Activated CD4-positive, CD25-positive, alpha-beta regulatory T cell treated with anti-CD3 and anti-CD28 coated beads, Interleukin-2, amount 50 U/mL, for 72 hours (primary cell): ENCODE measurements at regions not wholly inside any gene's neighbourhood (a gene's known extent, or its start where the extent isn't known, plus 50 kb on each side); places are given as distances from the start of the nearest gene placed in this dataset.
"Not testable (repeated sequence)": the region's sequence is repeated elsewhere in the genome, so short reads cannot be mapped to it uniquely, and the experiment has no call there.

ENCODE experiments used
- DNase-seq: peaks from one replicate; pipeline ENCODE4 v3.0.0; 2021

- DNase-seq, result no peak
These were observed 86.0 kb downstream of the FOXD2 start for GRCh38 chr1:47523835-47524215.

DNA sequence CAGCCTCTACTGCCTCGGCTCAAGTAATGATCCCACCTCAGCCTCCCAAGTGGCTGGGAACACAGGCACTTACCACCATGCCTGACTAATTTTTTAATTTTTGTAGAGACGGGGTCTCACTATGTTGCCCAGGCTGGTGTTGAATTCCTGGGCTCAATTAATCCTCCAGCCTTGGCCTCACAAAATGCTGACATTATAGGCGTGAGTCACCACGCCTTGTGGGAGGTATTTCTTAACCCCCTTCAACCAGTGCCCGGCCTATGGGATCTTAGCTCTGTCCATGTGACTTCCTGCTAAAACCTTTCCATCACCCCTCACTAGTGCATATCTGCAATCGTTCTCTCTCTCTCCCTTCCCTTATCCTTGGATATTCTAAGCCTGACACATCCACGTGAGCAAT lies 86.4 kb downstream of the FOXD2 start:
- no peak for DNase-seq

DNA sequence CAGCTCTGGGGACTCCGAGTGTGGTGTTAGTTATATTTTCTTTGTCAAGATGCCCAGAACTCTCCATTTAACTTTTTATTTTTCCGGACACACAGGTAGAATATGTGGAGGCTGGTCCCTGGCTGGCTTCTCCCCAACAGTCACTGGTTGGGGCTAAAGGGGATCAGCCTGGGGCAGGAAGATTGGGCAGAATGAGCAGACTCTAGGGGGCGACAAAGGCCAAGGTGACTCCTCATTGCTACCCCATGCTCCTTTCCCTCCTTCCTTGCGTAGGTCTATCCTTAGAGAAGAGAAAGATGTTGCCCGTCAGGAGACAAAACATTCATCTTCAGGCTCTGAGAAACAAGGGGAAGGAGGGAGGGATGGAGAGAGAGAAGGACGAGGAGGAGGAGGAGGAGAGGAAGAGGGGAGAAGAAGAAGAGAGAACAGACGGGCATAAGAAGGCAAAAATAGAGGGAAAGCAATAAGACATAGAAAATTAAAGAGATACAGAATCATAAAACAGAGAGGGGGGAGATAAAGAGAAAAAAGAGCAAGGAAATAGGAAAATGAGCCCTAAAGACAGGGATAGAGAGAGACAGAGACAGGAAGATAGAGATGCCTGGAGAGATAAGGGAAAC lies 89.9 kb downstream of the FOXD2 start:
- no peak for DNase-seq

GRCh38 chr1:47529520-47530098 lies 91.8 kb downstream of the FOXD2 start:
- no peak for DNase-seq

- no peak for DNase-seq
These were observed 95.3 kb downstream of the FOXD2 start for GRCh38 chr1:47532921-47533792.

DNA sequence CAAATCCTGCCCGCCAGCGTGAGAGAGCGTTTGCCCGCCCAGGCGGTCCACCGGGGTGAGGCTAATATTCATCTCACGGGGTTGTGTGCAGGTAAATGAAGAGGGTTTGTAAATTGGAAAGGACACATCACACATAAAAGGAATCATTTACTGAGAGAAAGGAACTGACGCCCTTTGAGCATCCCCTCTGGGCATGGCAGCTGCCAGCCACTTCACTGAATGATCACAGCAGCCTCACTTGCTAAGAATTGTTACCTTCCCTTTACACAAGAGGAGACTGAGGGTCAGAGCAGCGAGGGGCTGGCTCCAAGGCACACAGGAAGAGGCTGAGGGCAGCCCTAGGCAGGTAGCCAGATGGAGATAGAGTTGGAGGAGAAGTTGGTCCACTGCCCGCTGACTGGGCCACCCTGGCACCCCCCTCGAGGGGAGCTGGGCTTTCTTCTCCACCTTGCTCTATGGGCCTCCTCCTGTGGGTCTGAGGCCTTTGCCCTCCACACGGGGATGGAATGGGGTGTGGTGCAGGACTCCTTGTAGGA lies 96.0 kb downstream of the FOXD2 start:
- no peak for DNase-seq

- DNase-seq, result no peak
These were observed 96.6 kb downstream of the FOXD2 start for GRCh38 chr1:47534436-47534835.

- no peak for DNase-seq
These were observed 98.8 kb downstream of the FOXD2 start for GRCh38 chr1:47536646-47537118.

- no peak for DNase-seq
These were observed 99.4 kb downstream of the FOXD2 start for GRCh38 chr1:47537268-47537667.

DNA sequence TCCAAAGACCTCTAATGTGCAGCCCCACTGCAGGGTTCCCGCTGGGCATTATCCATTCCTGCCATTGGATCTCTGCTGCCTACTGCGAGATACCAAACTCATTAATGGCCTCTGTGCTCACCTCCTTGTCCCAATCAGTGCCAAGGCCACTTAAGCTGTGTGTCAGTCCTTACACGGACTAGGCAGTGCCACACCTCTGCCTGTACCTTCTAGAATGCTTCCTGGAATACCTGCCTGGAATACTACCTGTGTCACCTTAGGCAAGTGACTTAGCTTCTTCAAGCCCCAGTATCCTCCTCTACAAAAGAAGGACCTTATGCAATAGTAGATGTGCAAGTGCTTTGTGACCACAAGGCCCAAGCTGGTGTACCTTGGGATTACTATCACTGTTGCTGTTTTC lies 100.1 kb downstream of the FOXD2 start:
- no peak for DNase-seq

DNA sequence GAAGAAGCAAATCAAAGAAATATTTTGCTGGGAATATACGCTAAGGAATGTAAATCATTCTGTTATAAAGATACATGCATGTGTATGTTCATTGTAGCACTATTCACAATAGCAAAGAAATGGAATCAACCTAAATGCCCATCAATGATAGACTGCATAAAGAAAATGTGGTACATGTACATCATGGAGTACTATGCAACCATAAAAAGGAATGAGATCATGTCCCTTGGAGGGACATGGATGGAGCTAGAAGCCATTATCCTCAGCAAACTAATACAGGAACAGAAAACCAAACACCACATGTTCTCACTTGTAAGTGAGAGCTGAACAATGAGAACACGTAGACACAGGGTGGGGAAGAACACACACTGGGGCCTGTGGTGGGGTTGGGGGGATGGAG lies 100.7 kb downstream of the FOXD2 start:
- DNase-seq, result not testable (repeated sequence)

DNA sequence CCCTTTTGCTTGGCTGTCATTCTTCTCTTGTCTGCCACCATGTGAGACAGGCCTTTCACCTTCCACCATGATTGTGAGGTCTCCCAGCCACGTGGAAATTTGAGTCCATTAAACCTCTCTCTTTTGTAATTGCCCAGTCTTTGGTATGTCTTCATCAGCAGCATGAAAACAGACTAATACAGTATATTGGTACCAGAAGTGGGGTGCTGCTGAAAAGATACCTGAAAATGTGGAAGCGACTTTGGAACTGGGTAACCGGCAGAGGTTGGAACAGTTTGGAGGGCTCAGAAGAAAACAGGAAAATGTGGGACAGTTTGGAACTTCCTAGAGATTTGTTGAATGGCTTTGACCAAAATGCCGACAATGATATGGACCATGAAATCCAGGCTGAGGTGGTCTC lies 103.9 kb downstream of the FOXD2 start:
- DNase-seq, result not testable (repeated sequence)

- DNase-seq, result not testable (repeated sequence)
These were observed 105.2 kb downstream of the FOXD2 start for GRCh38 chr1:47543089-47543488.

GRCh38 chr1:47545912-47546483 lies 108.2 kb downstream of the FOXD2 start:
- DNase-seq, result no peak

DNA sequence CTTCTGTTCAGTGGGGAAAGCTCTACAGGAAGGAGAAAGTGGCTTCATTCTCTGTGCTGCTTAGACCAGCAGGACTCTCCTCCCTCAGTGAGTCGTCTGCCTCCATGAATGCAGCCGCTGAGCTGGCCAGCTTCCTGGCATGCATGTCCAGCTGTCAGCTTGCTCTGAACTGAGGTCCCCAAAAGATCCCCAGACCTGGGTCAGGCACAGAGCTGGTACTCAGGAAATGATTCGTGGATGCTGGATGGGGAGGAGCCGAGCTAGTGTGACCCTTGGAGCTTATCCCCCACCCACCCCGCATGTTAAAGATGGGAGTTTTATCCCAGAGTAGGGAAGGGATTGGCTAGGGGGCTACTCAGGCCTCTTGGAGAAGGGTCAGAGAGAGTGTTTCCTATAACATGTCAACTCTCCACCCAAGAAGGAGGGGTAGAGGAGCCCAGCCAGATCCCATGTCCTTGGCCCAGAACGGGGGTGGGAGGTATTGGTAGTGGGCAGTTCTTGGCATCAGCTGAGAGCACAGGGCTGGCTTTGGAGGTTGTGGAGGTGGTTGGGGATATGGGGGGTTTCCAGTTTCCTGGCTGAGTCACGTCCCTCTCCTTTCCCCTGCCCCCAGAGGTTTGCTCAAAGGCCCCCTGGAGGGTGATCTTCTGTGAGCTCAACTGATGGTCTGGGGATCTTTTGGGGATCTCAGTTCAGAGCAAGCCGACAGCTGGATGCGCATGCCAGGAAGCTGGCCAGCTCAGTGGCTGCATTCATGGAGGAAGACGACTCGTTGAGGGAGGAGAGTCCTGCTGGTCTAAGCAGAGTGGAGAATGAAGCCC lies 110.1 kb downstream of the FOXD2 start:
- no peak for DNase-seq

GRCh38 chr1:47548637-47549036 lies 110.8 kb downstream of the FOXD2 start:
- no peak for DNase-seq

DNA sequence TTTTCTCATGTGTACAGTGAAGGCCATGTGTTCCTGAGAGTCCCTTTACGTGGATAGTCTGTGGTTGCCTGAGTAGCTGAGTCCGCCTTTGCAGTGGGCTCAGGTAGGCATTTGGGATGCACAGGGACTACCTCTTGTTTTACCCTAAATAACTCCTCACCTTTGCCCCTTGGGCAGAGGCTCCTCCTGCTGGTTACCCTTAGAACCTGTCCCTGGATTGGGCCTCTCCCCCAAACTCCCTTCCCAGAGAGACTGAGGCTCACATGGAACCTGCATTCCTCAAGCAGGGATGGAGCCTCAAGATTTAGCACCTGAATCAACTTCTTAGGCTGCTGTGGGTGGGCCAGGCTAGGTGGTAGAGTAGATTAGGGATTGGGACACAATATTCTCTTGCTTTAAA lies 111.7 kb downstream of the FOXD2 start:
- no peak for DNase-seq

DNA sequence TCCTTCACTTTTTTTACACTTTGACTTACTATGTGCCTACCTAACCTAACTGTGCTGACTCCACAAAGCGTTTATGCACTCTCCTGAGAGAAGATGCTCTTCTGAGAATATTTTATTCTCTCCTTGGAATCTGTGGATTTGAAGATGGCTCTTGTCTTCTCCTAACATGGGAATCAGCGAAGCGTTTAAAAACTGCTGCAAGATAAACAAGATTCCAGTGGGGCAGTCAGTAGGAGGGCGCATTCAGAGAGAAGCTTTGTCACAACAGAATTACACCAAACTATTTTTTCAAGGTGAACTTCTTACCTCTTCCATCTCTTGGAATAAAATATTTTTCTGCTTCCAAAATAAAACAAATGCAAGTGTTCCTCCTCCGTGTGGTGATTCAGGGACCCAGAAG lies 113.1 kb downstream of the FOXD2 start:
- no peak for DNase-seq

DNA sequence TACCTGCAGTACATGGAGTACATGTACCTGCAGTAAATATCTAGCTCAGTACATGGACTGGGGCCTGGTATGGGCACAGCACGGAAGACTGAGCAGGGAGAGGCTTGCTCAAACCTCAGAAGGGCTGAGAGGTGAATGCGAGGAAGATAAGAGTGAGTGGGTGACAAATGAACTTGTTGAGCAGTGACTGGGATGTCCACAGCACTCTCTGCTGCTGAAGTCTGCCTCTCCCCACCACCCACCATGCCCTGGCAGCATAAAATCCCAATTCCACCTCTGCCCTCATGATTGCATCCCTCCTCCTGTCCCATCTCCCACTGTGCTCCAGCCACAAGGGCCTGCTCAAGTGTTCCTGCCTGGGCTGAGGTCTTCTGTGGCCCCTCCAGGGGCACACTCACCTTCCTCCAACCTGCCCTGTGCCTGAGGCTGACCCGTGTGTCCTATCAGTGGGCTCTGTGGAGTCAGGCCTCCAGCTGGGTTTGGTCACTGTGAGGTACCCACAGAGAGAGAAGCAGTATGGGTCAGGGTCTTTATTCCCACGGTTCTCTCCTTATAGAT lies 114.2 kb downstream of the FOXD2 start:
- no peak for DNase-seq

DNA sequence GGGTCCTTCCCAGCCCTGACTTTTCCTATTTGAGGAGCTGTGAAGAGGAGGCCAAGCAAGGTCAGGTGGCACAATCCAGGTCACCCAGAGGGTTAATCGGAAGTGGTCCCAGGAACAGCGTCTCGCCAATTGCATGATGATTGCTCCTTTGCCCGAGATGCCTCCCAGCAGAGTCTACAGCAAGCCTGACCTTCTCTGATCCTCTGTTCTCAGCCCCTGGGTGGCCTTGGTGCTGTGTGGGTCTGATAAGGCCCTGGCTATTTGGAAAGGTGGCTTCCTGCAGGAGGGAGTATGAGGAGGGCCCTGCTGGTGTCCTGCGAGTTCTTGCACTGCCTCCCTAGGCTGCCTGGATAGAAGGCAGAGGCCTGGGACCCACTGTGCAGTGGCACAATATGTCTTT lies 116.2 kb downstream of the FOXD2 start:
- DNase-seq, result no peak

DNA sequence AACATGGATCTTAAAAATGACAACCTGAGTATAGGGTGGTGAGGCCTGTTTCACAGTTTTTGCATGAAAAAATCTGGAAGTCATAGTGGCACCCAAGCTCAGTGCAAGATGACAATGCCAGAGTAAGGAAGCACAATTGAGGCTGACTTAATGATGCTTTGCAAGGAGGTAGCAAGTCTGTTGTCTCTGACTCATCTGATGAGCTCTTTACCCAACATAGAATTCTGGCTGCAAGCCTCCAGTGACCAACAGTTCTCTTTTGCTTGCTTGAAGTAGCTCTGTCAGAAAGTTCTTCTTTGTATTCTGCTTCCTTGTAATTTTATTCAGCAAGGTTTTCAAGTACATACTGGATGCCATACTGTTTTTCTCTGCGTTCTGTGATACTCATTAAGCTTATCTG lies 117.1 kb downstream of the FOXD2 start:
- no peak for DNase-seq

DNA sequence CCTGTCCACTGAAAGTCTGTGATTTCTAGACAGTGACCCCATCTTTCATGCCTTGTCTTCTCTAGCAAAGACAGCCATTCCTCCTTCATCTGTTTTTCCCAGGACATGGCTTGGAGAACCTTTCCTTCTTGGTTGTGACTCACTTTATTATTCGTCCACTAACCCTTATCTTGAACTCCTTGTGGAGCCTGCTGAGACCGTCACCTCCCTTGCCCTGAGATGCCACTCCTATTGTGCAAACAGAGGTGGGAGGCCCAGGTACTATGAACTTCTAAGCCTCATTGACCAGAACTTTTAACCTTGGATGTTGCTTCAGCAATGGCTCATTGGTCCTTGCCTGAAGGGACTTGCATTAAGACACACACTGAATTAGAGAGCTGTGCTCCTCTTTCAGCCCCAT lies 117.5 kb downstream of the FOXD2 start:
- no peak for DNase-seq
